Stimulated activated CD4-positive, alpha-beta T cell treated with anti-CD3 and anti-CD28 coated beads, Interleukin-15, amount 100 ng/mL, for 24 hours (primary cell): ENCODE measurements at regions not wholly inside any gene's neighbourhood (a gene's known extent, or its start where the extent isn't known, plus 50 kb on each side); places are given as distances from the start of the nearest gene placed in this dataset.
"Not testable (repeated sequence)": the region's sequence is repeated elsewhere in the genome, so short reads cannot be mapped to it uniquely, and the experiment has no call there.

Experiments
- DNase-seq: peaks from one replicate; pipeline ENCODE4 v3.0.0-alpha.2; 2020

DNA sequence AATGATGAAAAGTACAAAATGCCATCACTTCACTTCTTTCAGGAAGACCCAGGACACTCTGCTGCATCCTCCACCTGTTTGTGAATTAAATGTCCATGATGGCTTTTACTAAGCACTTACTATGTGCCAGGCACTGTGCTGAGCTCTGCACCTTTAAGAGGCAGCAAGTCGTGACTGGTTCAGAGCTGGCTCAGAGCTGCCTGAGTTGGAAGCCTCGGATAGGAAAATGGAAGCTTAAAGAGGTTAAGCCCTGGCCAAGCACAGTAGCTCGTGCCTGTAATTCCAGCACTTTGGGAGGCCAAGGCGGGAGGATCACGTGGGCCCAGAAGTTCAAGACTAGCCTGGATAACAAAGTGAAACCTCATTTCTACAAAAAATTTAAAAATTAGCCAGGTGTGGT is 95.6 kb downstream of the SNX5 start:
- no peak for DNase-seq

DNA sequence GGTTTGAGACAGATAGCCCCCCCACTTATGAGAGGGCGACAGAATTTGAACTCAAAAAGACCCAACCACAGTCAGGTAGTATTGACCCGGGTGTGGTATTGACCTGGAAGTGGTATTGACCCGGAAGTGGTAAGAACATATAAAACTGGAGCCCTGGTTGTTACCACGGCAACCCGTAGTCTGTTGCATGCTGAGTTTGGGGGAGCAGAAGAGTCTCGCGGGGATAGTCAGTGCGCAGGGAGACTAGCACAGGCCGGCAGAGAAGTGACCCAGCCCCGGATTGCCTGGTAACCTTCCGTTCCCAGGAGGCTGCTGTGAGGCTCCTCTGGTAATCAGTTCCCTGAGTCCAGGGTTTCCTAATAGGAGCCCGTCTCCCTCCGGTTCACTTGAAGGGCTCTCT is 96.2 kb downstream of the SNX5 start:
- DNase-seq: no peak

DNA sequence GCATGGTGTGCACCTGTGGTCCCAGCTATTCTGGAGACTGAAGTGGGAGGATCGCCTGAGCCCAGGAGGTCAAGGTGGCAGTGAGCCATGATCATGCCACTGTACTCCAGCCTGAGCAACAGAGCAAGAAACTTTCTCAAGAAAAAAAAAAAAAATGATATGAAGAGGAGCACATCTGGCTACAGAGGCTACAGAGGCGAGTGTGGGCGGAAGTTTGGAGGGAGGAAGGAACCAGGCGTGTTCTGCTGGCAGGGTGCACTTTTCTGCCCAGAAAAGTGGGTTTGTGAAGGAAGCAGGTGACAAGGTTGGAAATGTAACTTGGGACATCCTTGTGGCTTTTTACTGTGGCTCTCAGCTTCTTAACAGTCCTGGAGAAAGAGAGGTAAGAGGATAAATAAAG is 96.7 kb downstream of the SNX5 start:
- DNase-seq: no peak

DNA sequence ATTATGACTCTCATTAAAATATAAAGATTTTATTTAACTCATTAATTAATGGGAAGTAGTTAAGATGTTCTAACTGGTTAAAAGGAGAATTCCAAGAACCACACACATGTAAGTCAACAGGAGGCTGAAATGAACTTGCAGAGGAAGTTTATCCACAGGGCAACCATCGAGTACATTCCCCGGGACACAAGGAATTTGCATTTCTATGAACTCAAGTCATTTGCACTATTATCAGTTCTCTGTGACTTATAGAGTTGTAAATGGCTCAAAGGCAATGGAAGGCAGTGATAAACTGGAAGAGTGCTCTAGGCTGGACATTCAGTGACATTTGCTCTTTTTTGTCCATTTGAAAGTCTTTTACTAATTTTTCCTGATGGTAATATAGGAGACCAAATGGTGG is 97.4 kb downstream of the SNX5 start:
- DNase-seq: no peak

DNA sequence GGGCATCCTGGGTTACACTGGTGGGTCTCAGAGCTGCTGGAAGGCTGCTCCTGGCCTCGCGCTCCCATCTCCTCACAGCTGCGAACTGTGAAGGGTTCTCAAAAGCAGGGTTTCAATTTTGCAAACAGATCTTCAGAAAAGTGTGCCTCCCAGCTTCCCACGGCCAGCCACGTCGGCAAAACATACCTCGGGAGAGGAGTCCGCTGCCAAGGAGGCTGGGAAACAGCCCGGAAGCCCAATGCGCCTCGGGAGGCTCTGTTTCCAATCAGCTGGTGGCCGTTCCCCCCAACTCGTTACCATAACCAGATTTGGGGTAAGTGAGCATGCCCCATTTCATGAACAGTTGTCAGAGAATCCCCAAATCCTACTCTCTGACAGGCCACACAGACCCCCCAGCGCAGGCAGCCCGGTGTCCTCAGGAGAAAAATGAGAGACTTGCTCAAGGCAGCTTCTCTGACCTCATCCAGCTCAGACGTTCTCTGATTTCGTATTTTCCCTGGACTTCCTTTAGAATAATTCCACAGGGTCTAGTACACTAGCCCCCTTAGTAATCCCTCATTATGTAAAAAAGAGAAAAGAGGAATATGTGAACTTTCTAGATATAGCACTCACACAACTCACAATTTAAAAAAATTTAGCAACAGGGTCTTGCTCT is 98.4 kb downstream of the SNX5 start:
- no peak for DNase-seq

DNA sequence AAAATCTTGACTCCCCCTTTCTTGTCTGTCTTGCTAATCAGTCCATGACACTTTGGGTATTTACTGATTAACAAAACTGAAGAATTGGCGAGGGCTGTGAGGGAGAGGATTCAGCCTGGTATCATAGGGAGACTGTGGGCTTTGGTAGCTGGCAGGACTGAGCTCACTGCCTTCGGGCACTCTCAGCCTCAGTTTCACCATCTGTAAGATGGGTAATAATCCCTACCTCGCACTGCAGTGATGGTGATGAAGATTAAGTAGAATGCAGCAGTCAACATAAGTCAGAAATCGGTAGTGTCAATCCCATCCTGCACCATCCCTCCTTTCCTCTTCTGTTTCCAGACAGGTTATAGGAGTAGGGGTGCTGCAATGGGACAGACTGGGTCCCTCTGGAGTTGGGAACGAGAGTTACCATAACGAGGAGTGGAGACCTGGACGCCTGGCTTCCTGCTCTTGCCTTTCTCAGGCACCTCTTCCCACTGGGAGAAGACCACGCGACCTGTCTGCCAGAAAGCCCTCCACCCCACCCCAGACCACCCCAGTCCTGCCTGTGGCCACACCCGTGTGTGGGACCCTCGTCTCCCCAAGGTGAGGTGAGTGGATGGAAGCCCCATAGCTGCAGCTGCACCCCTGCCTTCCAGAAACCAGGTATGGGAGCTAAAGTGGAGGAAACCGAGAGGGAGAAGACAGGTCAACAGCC is 99.1 kb downstream of the SNX5 start:
- no peak for DNase-seq

DNA sequence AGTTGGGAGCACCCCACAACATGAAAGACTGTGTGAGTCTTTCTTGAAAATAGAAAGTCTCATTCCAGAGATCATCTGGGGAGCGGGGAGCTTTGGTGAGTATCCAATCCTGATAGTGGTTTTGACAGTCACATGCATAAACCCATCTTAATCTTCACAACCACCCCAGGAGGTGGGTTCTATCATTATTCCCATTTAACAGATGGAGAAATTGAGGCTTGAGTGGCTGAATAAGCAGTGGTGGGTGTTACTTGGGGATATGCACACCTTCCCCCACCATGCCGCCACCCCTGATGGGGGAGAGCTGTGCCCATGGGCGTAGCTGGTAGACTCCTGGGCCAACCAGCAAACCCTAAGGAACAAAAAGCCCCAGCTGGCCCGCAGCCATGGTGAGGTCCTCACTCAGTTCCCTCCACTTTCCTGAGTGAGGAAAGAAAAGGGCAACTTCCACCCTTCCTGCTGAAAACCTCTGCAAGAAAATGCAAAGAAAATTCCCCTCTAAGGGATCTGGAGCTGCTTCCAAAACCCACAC is 99.8 kb downstream of the SNX5 start:
- no peak for DNase-seq

DNA sequence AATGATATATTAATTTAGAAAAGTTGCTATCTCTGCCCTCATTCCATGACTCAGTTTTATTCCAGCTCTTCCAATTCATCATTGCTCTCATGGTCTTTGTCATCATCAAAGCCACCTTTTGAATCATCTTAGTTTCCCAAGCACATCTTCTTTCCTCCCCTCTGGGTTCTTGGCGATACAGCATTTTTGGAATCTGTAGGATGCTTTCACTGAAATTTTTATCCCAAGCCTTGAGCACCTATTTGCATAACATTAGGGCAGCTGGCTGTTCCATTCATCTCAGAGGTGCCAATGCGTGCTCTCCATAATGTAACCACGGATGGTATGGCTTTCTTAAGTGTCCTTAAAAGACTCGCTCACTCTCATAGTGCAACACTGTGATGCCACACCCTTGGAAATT is 100.4 kb downstream of the SNX5 start:
- no peak for DNase-seq

DNA sequence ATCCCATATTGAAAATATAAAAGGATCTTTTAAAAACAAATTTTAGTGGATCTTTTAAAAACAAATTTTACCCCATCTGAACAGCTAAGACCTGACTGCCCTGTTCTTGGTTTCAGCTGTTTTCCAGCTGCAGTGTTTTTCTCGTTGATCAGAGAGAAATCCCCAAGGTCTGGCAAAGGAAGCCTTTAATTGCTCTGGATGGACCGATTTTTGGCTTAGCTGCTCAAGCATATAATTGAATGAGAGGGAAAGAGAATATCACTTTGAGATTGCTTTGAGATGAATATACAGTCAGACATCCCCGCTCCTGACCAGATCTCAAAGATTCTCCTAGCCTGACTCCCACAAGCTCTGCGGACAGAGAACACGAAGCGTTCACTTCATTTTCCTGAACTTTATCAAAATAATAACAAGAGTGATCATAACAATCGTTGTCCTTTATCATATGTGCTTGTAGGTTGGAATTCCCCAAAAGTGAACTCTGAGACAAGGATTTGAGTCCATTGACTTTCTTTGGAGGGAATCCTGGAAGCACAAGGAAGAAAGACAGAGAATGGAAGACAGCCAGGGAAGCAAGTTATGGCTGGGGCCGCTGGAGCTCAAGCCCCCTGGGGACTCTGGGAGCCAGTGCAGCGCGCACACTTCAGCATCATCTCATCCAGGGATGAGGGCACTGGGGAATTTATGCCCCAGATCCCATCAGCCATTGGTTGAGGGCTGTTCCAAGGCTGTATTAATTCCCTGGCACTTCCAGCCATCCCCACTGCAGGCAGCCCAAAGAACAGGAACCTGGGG is 101.3 kb downstream of the SNX5 start:
- DNase-seq: no peak

DNA sequence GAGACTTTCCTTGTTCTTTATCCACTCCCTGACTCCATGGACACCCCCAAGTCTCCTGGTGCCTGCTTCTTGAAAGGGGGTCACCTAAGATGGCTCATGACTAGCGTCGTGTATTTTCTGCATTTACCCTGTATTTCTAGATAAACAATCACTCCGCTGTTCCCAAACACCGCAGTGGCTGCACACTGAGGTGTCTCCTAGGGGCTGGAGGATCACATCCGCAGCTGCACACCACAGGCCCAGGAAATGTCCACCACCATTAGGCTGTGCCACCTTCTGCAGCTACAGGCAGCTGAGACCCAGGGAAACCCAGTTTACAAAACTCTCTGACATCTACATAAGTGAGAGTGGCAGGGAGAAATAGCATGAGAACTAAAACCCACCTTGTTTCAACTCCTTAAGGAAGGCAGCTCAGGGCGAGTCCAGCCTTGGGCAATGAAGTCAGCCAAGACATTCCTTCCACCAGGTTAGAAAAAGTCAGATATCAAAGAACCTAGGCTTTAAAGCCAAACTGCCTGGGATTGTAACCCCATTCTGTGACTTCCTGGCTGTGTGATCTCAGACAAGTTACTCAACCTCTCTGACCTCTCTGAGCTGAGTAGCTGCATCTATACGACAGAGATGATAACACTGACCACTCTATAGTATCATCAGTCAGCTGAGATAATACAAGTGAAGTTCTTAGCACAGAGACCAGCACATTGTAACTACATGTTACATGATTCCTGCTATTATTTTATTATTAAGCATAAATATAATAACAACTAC is 102.2 kb downstream of the SNX5 start:
- no peak for DNase-seq

DNA sequence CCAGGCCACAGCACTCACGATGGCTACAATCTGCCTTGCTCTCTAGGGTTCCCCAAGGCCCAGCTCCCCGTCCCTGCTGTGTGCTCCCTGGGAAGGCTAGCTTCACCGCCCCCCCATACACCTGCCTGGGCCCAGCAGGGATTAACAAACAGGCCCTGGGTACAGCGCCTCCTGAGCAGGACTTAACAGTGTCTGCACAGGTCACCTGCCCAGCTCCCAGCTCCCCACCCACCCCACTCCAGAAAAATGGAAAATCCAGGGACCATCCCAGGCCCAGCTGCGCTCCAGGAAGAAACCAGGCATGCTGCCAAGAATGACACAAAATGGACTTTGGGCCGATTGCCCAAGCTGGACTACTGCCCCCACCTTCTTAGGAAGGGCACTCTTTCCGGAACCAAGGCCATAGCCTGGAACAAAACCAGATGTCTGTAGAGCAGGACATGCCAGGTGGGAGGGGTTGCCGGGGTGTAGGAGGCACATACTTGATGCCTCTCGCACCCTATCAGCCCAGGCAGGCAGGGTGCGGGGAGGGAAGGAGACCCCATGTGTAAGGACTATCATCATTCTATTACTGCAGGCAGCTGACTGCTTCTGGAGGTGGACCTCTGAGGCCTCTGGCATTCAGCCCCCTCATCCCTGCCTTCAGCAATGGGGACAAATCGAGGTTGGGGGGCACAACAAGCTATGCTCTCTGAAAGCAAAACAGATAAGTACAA is 104.9 kb downstream of the SNX5 start:
- no peak for DNase-seq

DNA sequence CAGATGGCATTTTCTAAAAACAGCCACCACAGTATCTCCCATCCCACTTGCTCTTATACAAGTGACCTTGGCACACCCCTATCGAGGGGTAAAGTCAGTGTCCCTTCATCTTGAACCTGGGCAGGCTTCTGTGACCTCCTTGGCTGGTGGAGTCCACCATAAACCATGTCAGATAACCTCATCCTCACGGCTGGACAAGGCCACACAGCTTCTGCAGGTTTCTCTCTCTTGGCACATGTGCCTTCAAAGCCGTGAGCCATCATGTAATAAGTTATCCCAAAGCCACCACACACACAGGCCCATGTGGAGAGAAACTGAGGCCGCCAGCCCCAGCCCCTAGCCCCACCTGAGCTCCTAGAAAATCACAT is 105.4 kb downstream of the SNX5 start:
- no peak for DNase-seq

DNA sequence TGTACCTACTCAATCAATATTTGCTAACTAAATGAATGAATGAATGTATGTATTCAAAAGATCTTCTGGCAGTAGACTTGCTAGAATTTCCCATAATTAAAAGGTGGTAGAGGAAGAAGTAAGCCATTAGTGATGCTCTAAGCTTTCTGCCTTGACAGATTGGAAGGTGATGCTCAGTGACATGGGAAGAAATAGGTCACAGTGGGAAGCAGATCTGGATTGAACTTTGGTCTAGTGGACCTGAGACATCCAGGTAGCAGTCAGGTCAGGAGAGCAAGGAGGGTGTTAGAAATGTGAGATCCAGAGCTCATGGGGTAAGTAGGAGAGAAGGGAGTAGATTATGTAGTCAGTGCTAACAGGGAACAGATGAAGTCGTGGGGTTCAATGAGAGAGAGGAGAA is 106.4 kb downstream of the SNX5 start:
- DNase-seq: no peak

DNA sequence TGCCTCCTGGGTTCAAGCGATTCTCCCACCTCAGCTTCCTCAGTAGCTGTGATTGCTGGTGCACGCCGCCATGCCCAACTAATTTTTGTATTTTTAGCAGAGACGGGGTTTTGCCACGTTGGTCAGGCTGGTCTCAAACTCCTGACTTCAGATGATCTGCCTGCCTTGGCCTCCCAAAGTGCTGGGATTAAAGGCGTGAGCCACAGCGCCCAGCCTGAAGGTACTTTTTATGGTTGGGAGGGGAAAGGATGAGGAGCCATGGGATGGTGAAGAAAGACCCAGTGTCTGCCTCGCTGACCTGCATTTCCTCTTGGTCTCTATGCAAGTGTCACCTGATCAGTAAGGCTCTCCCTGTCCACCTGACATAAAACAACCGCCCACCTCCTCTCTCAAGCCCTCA is 107.0 kb downstream of the SNX5 start:
- not testable (repeated sequence) for DNase-seq

DNA sequence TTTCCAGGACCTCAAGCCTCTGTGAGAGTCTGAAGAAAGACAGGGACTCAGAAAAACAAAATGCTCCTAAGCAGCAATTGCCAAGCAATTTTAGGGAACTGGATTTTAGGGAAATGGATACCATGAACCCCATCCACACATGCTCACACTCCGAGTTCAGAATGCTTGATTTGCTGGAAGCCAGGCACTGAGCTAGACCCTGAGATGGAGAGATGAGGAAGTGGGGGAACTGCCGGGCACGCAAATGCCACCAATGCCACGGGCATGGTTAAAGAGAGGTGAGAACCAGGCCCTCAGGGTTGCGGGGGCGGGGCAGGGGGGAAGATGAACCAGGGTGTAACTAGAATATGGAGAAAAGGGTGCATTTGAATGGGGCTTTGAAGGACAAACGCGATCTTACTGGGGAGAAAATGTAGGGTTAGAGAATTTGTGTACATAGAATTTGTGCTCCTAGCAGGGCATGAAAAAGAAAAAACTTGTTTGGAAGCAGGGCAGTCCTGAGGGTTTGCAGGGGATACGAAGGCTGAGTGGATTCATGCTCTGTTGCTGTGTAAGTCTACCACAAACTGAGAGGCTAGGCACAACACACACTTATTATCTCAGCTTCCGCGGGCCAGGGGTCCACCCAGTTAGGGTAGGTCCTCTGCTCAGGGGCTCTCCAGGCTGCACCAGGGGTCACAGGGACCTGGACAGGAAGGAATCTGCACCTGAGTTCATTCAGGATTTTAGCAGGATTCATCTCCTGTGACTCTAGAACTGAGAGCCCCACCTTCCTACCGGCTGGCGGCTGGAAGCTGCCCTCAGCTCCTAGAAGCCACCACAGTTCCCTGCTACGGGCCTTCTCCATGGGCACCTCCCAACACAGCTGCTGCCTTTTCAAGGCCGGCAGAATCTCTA is 108.0 kb downstream of the SNX5 start:
- no peak for DNase-seq

DNA sequence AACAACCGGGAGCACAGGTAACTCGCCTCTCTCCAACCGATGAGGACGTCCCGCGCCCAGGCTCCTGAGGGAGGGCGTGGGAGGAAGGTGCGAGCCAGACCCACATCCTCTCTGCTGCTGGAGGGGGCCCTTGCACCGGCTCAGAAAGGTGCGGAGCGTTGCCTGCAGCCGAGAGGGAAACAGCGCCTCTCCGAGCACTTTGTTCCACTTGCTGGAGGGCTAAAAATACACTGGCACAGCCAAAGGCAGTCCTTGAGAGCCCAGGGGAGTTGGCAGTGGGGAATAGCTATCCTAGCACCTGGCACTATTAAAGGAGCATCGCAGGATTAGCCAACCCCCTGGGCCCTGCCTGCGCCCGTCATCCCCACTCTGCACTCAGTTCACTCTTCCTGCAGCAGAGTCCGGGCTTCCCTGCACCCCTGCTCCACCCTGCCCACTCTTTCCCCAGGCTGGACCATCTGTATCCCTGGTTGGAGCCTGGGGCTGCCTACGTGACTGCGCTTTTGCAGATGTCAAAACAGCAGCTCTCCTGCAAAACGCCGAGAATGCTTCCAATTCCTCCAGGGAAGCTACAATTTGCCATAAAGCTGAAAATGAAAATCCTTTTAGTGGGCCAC is 108.9 kb downstream of the SNX5 start:
- peak; percentile 25 for DNase-seq

DNA sequence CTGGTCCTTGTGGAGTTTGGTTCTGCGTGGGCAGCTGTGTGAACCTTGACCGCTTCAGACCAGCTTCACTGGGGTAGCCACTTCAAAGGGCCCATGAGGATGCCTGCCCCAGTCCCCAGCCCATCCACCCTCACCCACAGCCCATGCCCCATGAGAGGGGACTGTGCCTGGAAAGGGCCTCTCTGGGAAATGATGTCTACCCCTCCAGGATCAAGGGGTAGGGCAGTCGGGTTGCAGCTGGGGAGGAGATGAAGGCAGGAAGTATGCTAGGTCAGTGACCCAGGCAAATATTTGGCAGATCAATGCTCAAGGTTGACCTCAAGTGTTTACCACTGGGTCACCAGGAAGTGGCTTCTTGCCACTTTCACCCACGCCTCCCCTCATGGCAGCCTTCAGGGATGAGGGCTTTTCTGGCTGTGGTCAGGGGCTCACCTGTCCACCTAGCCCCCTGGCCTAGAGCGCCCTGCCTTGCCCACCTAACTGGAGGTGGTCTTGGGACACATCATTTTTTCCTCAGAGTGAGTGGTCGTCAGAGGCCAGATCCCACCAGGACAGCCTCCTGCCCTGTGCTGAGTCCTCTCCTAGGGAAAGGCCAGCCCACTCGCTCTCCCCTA is 109.5 kb downstream of the SNX5 start:
- DNase-seq: no peak

DNA sequence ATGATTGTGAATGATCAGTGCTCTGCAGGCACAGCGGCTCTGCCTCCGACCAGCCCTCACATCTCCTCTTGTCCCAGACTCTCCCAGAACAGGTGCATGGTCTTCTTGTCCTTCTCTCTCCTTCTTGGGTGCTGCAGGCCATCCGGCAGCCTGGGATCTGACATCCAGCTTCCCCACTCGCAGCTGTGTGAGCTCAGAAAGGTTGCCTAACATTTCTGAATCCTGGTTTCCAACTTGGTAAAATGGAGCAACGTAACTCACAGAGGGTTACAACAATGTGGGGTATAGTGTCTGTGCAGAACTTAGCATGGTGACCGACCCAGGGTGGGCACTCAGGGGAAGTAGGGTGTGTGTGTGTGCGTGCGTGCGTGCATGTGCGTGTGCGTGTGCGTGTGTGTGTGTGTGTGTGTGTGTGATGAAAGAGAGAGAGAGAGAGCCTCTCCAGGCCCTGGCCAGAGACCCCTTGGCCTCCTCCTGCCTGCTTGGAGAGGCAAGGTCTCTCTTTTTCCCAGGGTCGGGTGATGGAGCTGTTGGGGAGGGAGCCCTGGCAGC is 110.1 kb downstream of the SNX5 start:
- DNase-seq: no peak

DNA sequence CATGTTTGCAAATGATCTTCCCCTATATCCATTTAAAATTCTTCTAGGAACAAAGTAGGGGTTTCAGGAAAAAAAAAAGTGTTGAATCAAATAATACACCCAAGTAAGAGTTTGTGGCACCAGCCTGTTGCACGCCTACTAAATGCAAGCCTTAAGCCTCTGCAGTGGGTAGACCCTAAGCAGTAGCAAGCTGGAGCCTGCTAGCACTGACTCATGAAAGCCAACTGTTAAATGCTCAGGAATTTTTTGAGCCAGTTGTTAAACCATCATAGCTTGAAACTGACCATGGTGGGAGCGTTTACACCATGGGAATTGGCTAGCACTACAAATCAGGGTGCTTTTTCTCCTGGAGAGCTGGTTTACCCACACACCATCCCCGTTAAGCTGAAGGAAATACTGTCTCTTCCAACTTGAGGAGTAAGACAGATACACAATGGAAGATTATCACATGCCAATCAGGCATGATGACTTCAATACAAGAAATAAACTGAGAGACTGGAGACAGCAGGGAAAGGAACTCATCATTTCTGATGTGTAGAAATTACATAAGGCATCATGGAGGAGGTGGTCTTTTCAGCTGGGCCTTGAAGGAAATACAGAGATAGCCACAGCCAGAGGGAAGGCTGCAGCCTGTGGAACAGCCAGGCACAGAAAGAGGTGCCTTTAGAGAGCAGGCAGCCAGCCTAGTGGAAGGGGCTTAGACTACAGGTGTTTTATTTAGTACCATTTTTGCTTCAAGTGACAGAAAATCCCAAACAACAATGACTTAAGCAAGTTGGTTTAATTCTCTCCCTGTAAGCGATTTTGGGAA is 110.8 kb downstream of the SNX5 start:
- DNase-seq: no peak
